HepG2 (cell line): ENCODE measurements at regions not wholly inside any gene's neighbourhood (a gene's known extent, or its start where the extent isn't known, plus 50 kb on each side); places are given as distances from the start of the nearest gene placed in this dataset.
A peak's percentile ranks its signal among the peaks of the same experiment; 100 is the strongest.

ENCODE experiments used
- ATAC-seq: fragments of 200-7000 bp; cut with Tn5 transposase; 3 replicates; pipeline ENCODE4 v1.9.1; 2020; ENCODE audit warnings: mild to moderate bottlenecking, moderate library complexity
- BruUV-seq: library from RNA; stranded (reverse); fragments of 400-500 nt; replicated peaks from 2 replicates; lab custom pipeline; 2021; lab: Mats Ljungman, UMichigan
- CTCF ChIA-PET: fragments of 300-600 bp; formaldehyde crosslinking; extraction: SDS; loops from one replicate; lab custom pipeline; 2021; ENCODE audit warnings: low total read pairs, inconsistent platforms, low intra/inter-chr PET ratio; lab: Yijun Ruan, JAX
- POLR2A ChIA-PET: fragments of 350-600 bp; sonication (Branson Sonifier 250); formaldehyde crosslinking; loops from one replicate; lab custom pipeline; 2020; ENCODE audit warnings: antibody characterized with exemption, inconsistent platforms; lab: Yijun Ruan, JAX
- DNase-seq: peaks from one replicate; pipeline ENCODE4 v3.0.0-alpha.2; 2015; ENCODE audit warnings: low spot score
- FAIRE-seq: peaks from 3 replicates; lab custom pipeline; 2011; peaks lifted over from hg19 to GRCh38; lab: Jason Lieb, UNC
- H2AFZ ChIP-seq: one replicate; pipeline ENCODE4 v1.6.1; 2011; ENCODE audit warnings: low read length, inconsistent platforms
- H3K27ac ChIP-seq: fragments of 300-600 bp; 3 replicates; pipeline ENCODE4 v1.8.0; 2011; ENCODE audit warnings: mixed run types, mild to moderate bottlenecking, mixed read lengths, low read length, inconsistent platforms; ENCODE audit not compliant: insufficient read depth; ENCODE audit errors: extremely low read length
- H3K27me3 ChIP-seq, 2 experiments: fragments of 200-600 bp in 1 of 2; 2 replicates in 1 of 2; 3 replicates in 1 of 2; pipeline versions ENCODE4 v1.6.0 to v1.8.0; 2011; ENCODE audit warnings: low read length in 2 of 2, mild to moderate bottlenecking in 2 of 2, moderate library complexity in 2 of 2, inconsistent platforms in 1 of 2; ENCODE audit not compliant: insufficient read depth in 2 of 2, control insufficient read depth in 1 of 2
- H3K36me3 ChIP-seq, 2 experiments: fragments of 200-600 bp in 1 of 2; replicated peaks in 1 of 2; 2 replicates in 1 of 2; 3 replicates in 1 of 2; pipeline versions ENCODE4 v1.5.1 to v1.8.0; 2011; ENCODE audit warnings: low read length in 2 of 2, inconsistent platforms in 1 of 2; ENCODE audit not compliant: insufficient read depth in 2 of 2, control insufficient read depth in 1 of 2
- H3K4me1 ChIP-seq: 2 replicates; pipeline ENCODE4 v1.5.1; 2012; ENCODE audit warnings: low read length, inconsistent platforms; ENCODE audit not compliant: insufficient read depth
- H3K4me2 ChIP-seq: 2 replicates; pipeline ENCODE4 v1.6.0; 2011; ENCODE audit warnings: low read depth, low read length, inconsistent platforms
- H3K4me3 ChIP-seq, 3 experiments: fragments of 200-600 bp in 1 of 3; sonication (generic), shearing (Covaris generic) in 1 of 3; replicated peaks in 1 of 3; 2 replicates each; pipeline ENCODE4 v1.5.1; 2011 to 2016; ENCODE audit warnings: low read length in 3 of 3, inconsistent platforms in 2 of 3, low read depth in 2 of 3, mild to moderate bottlenecking in 2 of 3, control low read depth in 1 of 3, mixed read lengths in 1 of 3; ENCODE audit not compliant: insufficient read depth in 1 of 3
- H3K79me2 ChIP-seq: one replicate; pipeline ENCODE4 v1.6.1; 2011; ENCODE audit warnings: low read length, inconsistent platforms; ENCODE audit not compliant: insufficient read depth
- H3K9ac ChIP-seq: 2 replicates; pipeline ENCODE4 v1.6.0; 2011; ENCODE audit warnings: mild to moderate bottlenecking, low read depth, low read length, inconsistent platforms; ENCODE audit not compliant: insufficient read depth
- H3K9me3 ChIP-seq: 2 replicates; pipeline ENCODE4 v1.5.1; 2012; ENCODE audit warnings: mild to moderate bottlenecking, low read length
- H4K20me1 ChIP-seq: 2 replicates; pipeline ENCODE4 v1.6.0; 2011; ENCODE audit warnings: inconsistent platforms, mild to moderate bottlenecking, low read length, moderate library complexity; ENCODE audit not compliant: insufficient read depth
- ATRX ChIP-seq: sonication (generic); formaldehyde crosslinking; IDR thresholded peaks from 2 replicates; pipeline ENCODE4 v1.4.0; 2020; ENCODE audit warnings: missing genetic modification reagents, borderline replicate concordance
- BRF2 ChIP-seq: sonication (generic); formaldehyde crosslinking; IDR thresholded peaks from 2 replicates; pipeline ENCODE4 v1.8.1; 2022; ENCODE audit warnings: mild to moderate bottlenecking, missing genetic modification reagents
- CENPBD1 ChIP-seq: sonication (generic); formaldehyde crosslinking; IDR thresholded peaks from 2 replicates; pipeline ENCODE4 v1.8.0; 2022; ENCODE audit warnings: missing genetic modification reagents, low read depth, mild to moderate bottlenecking, borderline replicate concordance
- CTCF ChIP-seq: sonication (generic); formaldehyde crosslinking; IDR thresholded peaks from 2 replicates; pipeline ENCODE4 v1.5.0; 2020; ENCODE audit warnings: mild to moderate bottlenecking, missing genetic modification reagents, moderate library complexity
- FOXA3 ChIP-seq: IDR thresholded peaks from 2 replicates; pipeline ENCODE4 v1.6.1; 2016; ENCODE audit warnings: missing genetic modification reagents, missing compliant biosample characterization
- GLI4 ChIP-seq: sonication (generic); formaldehyde crosslinking; IDR thresholded peaks from 2 replicates; pipeline ENCODE4 v1.5.1; 2020; ENCODE audit warnings: missing genetic modification reagents, mild to moderate bottlenecking, moderate library complexity, borderline replicate concordance
- NFE2L2 ChIP-seq: fragments of 150-350 bp; IDR thresholded peaks from 2 replicates; pipeline ENCODE4 v1.6.1; 2014; ENCODE audit warnings: low read length
- PHF8 ChIP-seq: sonication (generic); formaldehyde crosslinking; IDR thresholded peaks from 2 replicates; pipeline ENCODE4 v1.5.0; 2020; ENCODE audit warnings: missing genetic modification reagents
- SIN3B ChIP-seq: fragments of 150-350 bp; IDR thresholded peaks from 2 replicates; pipeline ENCODE4 v1.6.1; 2014; ENCODE audit warnings: low read length
- SRF ChIP-seq: IDR thresholded peaks from 2 replicates; pipeline ENCODE4 v1.6.1; 2011; ENCODE audit warnings: mild to moderate bottlenecking, low read depth, low read length, moderate library complexity
- SYNCRIP ChIP-seq: fragments of 200-400 bp; formaldehyde crosslinking; IDR thresholded peaks from 2 replicates; pipeline ENCODE4 v1.6.1; 2018; ENCODE audit warnings: mild to moderate bottlenecking, low read depth, low read length; ENCODE audit not compliant: insufficient read depth
- ZFP91 ChIP-seq: sonication (generic); formaldehyde crosslinking; IDR thresholded peaks from 2 replicates; pipeline ENCODE4 v1.9.0; 2022; ENCODE audit warnings: missing genetic modification reagents, mild to moderate bottlenecking, borderline replicate concordance
- ZMYM2 ChIP-seq: sonication (generic); formaldehyde crosslinking; IDR thresholded peaks from 2 replicates; pipeline ENCODE4 v1.8.0; 2022; ENCODE audit warnings: mild to moderate bottlenecking, missing genetic modification reagents
- ZNF253 ChIP-seq: sonication (generic); formaldehyde crosslinking; IDR thresholded peaks from 2 replicates; pipeline ENCODE4 v1.8.0; 2022; ENCODE audit warnings: mild to moderate bottlenecking, missing genetic modification reagents, borderline replicate concordance
- ZNF329 ChIP-seq: sonication (generic); formaldehyde crosslinking; IDR thresholded peaks from 2 replicates; pipeline ENCODE4 v1.9.0; 2021; ENCODE audit warnings: low read depth, mild to moderate bottlenecking, missing genetic modification reagents
- ZNF432 ChIP-seq: sonication (generic); formaldehyde crosslinking; IDR thresholded peaks from 2 replicates; pipeline ENCODE4 v1.5.0; 2020; ENCODE audit warnings: missing genetic modification reagents, mild to moderate bottlenecking, borderline replicate concordance
- ZNF563 ChIP-seq: sonication (generic); formaldehyde crosslinking; IDR thresholded peaks from 2 replicates; pipeline ENCODE4 v1.8.0; 2022; ENCODE audit warnings: mild to moderate bottlenecking, moderate library complexity, missing genetic modification reagents
- ZNF576 ChIP-seq: sonication (generic); formaldehyde crosslinking; IDR thresholded peaks from 2 replicates; pipeline ENCODE4 v1.4.0; 2020; ENCODE audit warnings: mild to moderate bottlenecking, missing genetic modification reagents
- WGBS: methylation state at CpG from one replicate; pipeline ENCODE4 v1.1.6; 2017; ENCODE audit warnings: low lambda C conversion rate; 5-methylcytosine and 5-hydroxymethylcytosine counted together
- in situ Hi-C: cut with HindIII; loops from 2 replicates; pipeline ENCODE4 v1.10.0; 2017; ENCODE audit warnings: low pct_unique_long_range_greater_than_20kb; ENCODE audit not compliant: extremely low pct_ligation_motif_present
- intact Hi-C: fragments of 100-400 bp; cut with micrococcal nuclease; formaldehyde crosslinking; loops from one replicate; pipeline ENCODE4 v1.10.0; 2022; ENCODE audit not compliant: unreplicated experiment

GRCh38 chr4:112897543-112897942, 151.9 kb upstream of the ANK2 start:
- DNase-seq (peak; percentile 23), ATAC-seq (peak; percentile 83), FAIRE-seq (peak; percentile 50)
- no peaks in the 10 kb centered on the region for H3K9me3 ChIP-seq
- ChIA-PET CTCF (no interaction called here), POLR2A (no interaction called here)
- no peaks in the 10 kb centered on the region for H3K36me3 ChIP-seq
- no peaks in the 10 kb centered on the region for H4K20me1 ChIP-seq
- no peak overlapping the region for H3K9ac ChIP-seq
- H3K4me3 ChIP-seq: no peak overlapping the region
- no peak overlapping the region for H2AFZ ChIP-seq
- no peak overlapping the region for H3K27ac ChIP-seq
- TF ChIP-seq CENPBD1 (CRISPR knock-in tag) (no peak), FOXA3 (no peak), BRF2 (no peak), GLI4 (CRISPR knock-in tag) (no peak), PHF8 (no peak), ZNF563 (CRISPR knock-in tag) (no peak), SIN3B (no peak), ZFP91 (CRISPR knock-in tag) (no peak), NFE2L2 (no peak), ZNF576 (CRISPR knock-in tag) (no peak), ZNF253 (no peak), ZMYM2 (CRISPR knock-in tag) (no peak), CTCF (CRISPR knock-in tag) (no peak), ZNF329 (CRISPR knock-in tag) (no peak), ATRX (CRISPR knock-in tag) (no peak), ZNF432 (CRISPR knock-in tag) (no peak), SRF (no peak), SYNCRIP (no peak)
- intact Hi-C loops (no loop called here), in situ Hi-C loops (no loop called here)
- peaks cover 32% of the 10 kb centered on the region for H3K4me1 ChIP-seq
- H3K79me2 ChIP-seq: no peaks in the 10 kb centered on the region
- no peak overlapping the region for H3K4me2 ChIP-seq
- 4% methylated on average over 2 of the region's 2 CpGs for WGBS
- no TSS peak for BruUV-seq
- H3K27me3 ChIP-seq: no peaks in the 10 kb centered on the region
